Stimulated activated CD4-positive, alpha-beta T cell treated with anti-CD3 and anti-CD28 coated beads, Interleukin-15, amount 100 ng/mL, for 24 hours (primary cell): ENCODE measurements at regions not wholly inside any gene's neighbourhood (a gene's known extent, or its start where the extent isn't known, plus 50 kb on each side); places are given as distances from the start of the nearest gene placed in this dataset.
"Not testable (repeated sequence)": the region's sequence is repeated elsewhere in the genome, so short reads cannot be mapped to it uniquely, and the experiment has no call there.

Experiments
- DNase-seq: peaks from one replicate; pipeline ENCODE4 v3.0.0-alpha.2; 2020

- peak; percentile 14 for DNase-seq
Observed at GRCh38 chr5:79924936-79925893, 65.8 kb downstream of the MTX3 start.

- DNase-seq = no peak
Observed at GRCh38 chr5:79923431-79923830, 67.6 kb downstream of the MTX3 start.

GRCh38 chr5:79922626-79923025, 68.4 kb downstream of the MTX3 start:
- no peak for DNase-seq

- DNase-seq = not testable (repeated sequence)
Observed at GRCh38 chr5:79907452-79907851, 83.6 kb downstream of the MTX3 start.

GRCh38 chr5:79902571-79902970, 88.5 kb downstream of the MTX3 start:
- DNase-seq = not testable (repeated sequence)

GRCh38 chr5:79901631-79902030, 89.4 kb downstream of the MTX3 start:
- no peak for DNase-seq

- DNase-seq = no peak
Observed at GRCh38 chr5:79898611-79899010, 92.5 kb downstream of the MTX3 start.

GRCh38 chr5:79893976-79894375, 97.1 kb downstream of the MTX3 start:
- DNase-seq = no peak

- DNase-seq = no peak
Observed at GRCh38 chr5:79893485-79893884, 97.6 kb downstream of the MTX3 start.

GRCh38 chr5:79890930-79891249, 100.2 kb downstream of the MTX3 start:
- DNase-seq = no peak

GRCh38 chr5:79890119-79890929, 100.7 kb downstream of the MTX3 start:
- DNase-seq = no peak

- no peak for DNase-seq
Observed at GRCh38 chr5:79888643-79889042, 102.4 kb downstream of the MTX3 start.

- DNase-seq = no peak
Observed at GRCh38 chr5:79886925-79887655, 104.0 kb downstream of the MTX3 start.

- no peak for DNase-seq
Observed at GRCh38 chr5:79886456-79886855, 104.6 kb downstream of the MTX3 start.

GRCh38 chr5:79879880-79880279, 111.2 kb downstream of the MTX3 start:
- not testable (repeated sequence) for DNase-seq

- peak; percentile 62 for DNase-seq
Observed at GRCh38 chr5:79878721-79879336, 112.2 kb downstream of the MTX3 start.

GRCh38 chr5:79878136-79878679, 112.9 kb downstream of the MTX3 start:
- DNase-seq = no peak

GRCh38 chr5:79876456-79876855, 114.6 kb downstream of the MTX3 start:
- no peak for DNase-seq

- no peak for DNase-seq
Observed at GRCh38 chr5:79875230-79875629, 115.8 kb downstream of the MTX3 start.

- DNase-seq = no peak
Observed at GRCh38 chr5:79873187-79873586, 117.9 kb downstream of the MTX3 start.

GRCh38 chr5:79872291-79872690, 118.8 kb downstream of the MTX3 start:
- no peak for DNase-seq

- no peak for DNase-seq
Observed at GRCh38 chr5:79871364-79872120, 119.5 kb downstream of the MTX3 start.
